Stimulated activated naive CD8-positive, alpha-beta T cell treated with anti-CD3 and anti-CD28 coated beads, Interleukin-15, amount 100 ng/mL, for 72 hours (primary cell): ENCODE measurements at regions not wholly inside any gene's neighbourhood (a gene's known extent, or its start where the extent isn't known, plus 50 kb on each side); places are given as distances from the start of the nearest gene placed in this dataset.

Experiments
- ATAC-seq: fragments of 150-1000 bp; cut with Tn5 transposase; 2 replicates; pipeline ENCODE4 v1.10.0; 2021; ENCODE audit warnings: mild to moderate bottlenecking, moderate library complexity
- DNase-seq, 2 donors: peaks; one replicate each; pipeline ENCODE4 v3.0.0; 2021 to 2022
- H3K27ac Mint-ChIP-seq, 2 donors: one replicate each; pipeline ENCODE4 v1.8.0; 2022; ENCODE audit warnings: mild to moderate bottlenecking in 2 of 2, mixed read lengths in 2 of 2, moderate library complexity in 2 of 2
- H3K27me3 Mint-ChIP-seq: one replicate; pipeline ENCODE4 v1.8.0; 2022; ENCODE audit warnings: mixed read lengths
- H3K4me1 Mint-ChIP-seq: one replicate; pipeline ENCODE4 v1.8.0; 2022; ENCODE audit warnings: mild to moderate bottlenecking, mixed read lengths
- H3K4me3 Mint-ChIP-seq, 2 donors: one replicate each; pipeline ENCODE4 v1.8.0; 2022; ENCODE audit warnings: mild to moderate bottlenecking in 2 of 2, mixed read lengths in 2 of 2, moderate library complexity in 1 of 2
- H3K9me3 Mint-ChIP-seq, 2 donors: one replicate each; pipeline ENCODE4 v1.8.0; 2022; ENCODE audit warnings: mixed read lengths in 2 of 2

GRCh38 chr12:67829896-67830295, 159.4 kb upstream of the IFNG-AS1 start:
- Mint-ChIP-seq H3K4me3 (no peak overlapping the region), H3K27ac (no peak overlapping the region), H3K9me3 (peaks cover 13 to 24% of the 10 kb centered on the region in 2 donors), H3K27me3 (no peaks in the 10 kb centered on the region), H3K4me1 (peaks cover 10% of the 10 kb centered on the region)
- ATAC-seq (no peak), DNase-seq (no peak)

- peaks cover 21 to 25% of the 10 kb centered on the region in 2 donors for H3K9me3 Mint-ChIP-seq
- ATAC-seq (no peak), DNase-seq (no peak)
Measured at GRCh38 chr12:67832155-67832554, 157.1 kb upstream of the IFNG-AS1 start.

GRCh38 chr12:67833602-67834001, 155.6 kb upstream of the IFNG-AS1 start:
- Mint-ChIP-seq H3K9me3 (peaks cover 24% of the 10 kb centered on the region in 2 donors), H3K27ac (no peak overlapping the region), H3K4me1 (no peaks in the 10 kb centered on the region), H3K27me3 (no peaks in the 10 kb centered on the region), H3K4me3 (no peak overlapping the region)
- no peak for ATAC-seq
- no peak for DNase-seq

More at GRCh38 chr12:67832155-67832554, 157.1 kb upstream of the IFNG-AS1 start:
- Mint-ChIP-seq H3K4me3 (no peak overlapping the region), H3K27me3 (no peaks in the 10 kb centered on the region), H3K4me1 (peaks cover 10% of the 10 kb centered on the region), H3K27ac (no peak overlapping the region)

GRCh38 chr12:67837876-67838275, 151.4 kb upstream of the IFNG-AS1 start:
- DNase-seq (no peak), ATAC-seq (no peak)
- Mint-ChIP-seq H3K4me3 (no peak overlapping the region), H3K27ac (no peak overlapping the region), H3K9me3 (peaks cover 31 to 33% of the 10 kb centered on the region in 2 donors), H3K4me1 (no peaks in the 10 kb centered on the region), H3K27me3 (no peaks in the 10 kb centered on the region)

DNA sequence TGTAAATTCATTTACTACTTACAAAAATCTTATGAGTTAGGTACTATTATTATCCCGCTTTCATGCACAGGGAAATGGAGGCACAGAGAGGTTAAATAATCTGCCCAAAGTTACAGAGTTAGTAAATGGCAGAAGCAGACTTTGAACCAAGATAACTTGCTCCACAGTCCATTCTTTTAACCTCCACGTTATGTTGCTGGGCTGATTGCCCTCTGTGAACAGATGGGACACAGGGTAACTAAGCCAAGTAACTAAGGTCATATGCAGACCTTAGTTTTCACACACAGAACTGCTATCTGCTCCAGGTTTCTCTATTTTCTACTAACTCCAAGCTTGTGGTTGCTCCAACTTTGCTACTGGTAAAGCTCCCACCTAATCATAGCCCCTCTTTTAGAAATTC, 147.1 kb upstream of the IFNG-AS1 start:
- DNase-seq (no peak), ATAC-seq (no peak)
- Mint-ChIP-seq H3K4me1 (no peaks in the 10 kb centered on the region), H3K4me3 (no peak overlapping the region), H3K9me3 (peaks cover 23 to 32% of the 10 kb centered on the region in 2 donors), H3K27me3 (no peaks in the 10 kb centered on the region), H3K27ac (no peak overlapping the region)

DNA sequence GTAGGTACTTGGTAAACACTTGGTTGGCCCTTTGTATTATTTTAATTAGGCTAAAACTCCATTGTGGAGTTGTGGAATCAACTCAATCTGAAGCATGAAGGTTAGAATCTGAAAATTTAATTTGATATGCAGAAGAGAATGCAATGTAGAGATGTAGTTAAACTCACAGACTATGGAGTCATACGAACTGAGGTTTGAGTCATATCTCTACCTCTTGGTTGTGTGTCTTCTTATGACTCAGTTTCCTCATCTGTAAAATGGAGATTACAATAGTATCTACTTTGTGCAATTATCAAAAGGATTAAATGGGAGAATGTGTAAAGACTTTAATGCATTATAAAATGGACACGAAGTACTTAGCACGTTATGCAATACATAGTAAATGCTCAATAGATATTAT, 146.0 kb upstream of the IFNG-AS1 start:
- Mint-ChIP-seq H3K9me3 (peaks cover 15 to 24% of the 10 kb centered on the region in 2 donors), H3K27me3 (no peaks in the 10 kb centered on the region), H3K4me1 (no peaks in the 10 kb centered on the region), H3K27ac (no peak overlapping the region), H3K4me3 (no peak overlapping the region)
- no peak for ATAC-seq
- DNase-seq, result no peak

DNA sequence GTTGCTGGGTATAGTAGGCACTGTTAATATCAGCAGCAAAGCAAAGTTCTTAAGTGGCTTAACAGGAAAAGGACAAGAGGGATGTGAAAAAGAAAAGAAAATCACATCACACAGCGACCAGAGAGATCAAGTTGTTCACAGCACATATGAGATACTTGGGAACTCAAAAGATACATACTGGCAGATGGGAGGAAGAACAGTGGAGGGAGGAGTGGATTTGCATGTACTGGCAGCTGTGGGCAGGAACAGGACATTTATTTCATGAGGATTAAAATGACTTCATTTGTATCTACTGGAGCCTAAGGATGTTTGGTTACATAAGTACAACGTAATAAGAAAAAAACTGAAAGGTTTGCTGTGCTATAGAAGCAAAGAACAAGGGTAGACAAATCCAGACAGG, 136.5 kb upstream of the IFNG-AS1 start:
- Mint-ChIP-seq H3K4me1 (no peaks in the 10 kb centered on the region), H3K9me3 (no peaks in the 10 kb centered on the region), H3K27ac (peak overlapping the region in 1 of 2 donors; percentile 35), H3K27me3 (no peaks in the 10 kb centered on the region), H3K4me3 (no peak overlapping the region)
- DNase-seq, result no peak
- no peak for ATAC-seq

GRCh38 chr12:67853204-67853603, 136.0 kb upstream of the IFNG-AS1 start:
- H3K4me1 Mint-ChIP-seq, result no peaks in the 10 kb centered on the region
- H3K27ac Mint-ChIP-seq, result no peak overlapping the region
- ATAC-seq (no peak), DNase-seq (no peak)
- no peaks in the 10 kb centered on the region for H3K27me3 Mint-ChIP-seq
- H3K9me3 Mint-ChIP-seq, result no peaks in the 10 kb centered on the region
- H3K4me3 Mint-ChIP-seq, result no peak overlapping the region

- Mint-ChIP-seq H3K27ac (no peak overlapping the region), H3K4me3 (no peak overlapping the region), H3K4me1 (no peaks in the 10 kb centered on the region), H3K9me3 (no peaks in the 10 kb centered on the region), H3K27me3 (no peaks in the 10 kb centered on the region)
- DNase-seq, result no peak
- ATAC-seq, result no peak
Measured at GRCh38 chr12:67854351-67854750, 134.9 kb upstream of the IFNG-AS1 start.

DNA sequence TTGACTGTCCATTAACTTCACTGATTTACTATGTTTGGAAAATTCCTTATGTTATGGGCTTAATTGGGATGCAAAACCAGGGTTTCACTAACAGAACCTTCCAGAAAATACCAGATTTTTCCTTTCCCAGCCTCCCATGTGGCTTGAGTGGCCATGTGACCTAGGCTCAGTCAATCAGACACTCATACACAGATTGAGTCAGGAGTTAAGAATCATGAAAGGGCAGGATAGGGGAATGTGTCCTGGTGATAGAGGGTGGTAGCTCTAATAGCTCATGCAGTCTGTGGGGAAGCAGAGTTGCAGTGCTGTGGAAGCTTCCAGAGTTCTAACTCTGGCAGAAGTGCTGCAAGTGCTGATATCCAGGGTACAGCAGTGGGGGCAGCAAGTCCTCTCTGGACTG, 134.1 kb upstream of the IFNG-AS1 start:
- no peak overlapping the region for H3K4me3 Mint-ChIP-seq
- DNase-seq (no peak), ATAC-seq (no peak)
- H3K27me3 Mint-ChIP-seq, result no peaks in the 10 kb centered on the region
- H3K4me1 Mint-ChIP-seq, result no peaks in the 10 kb centered on the region
- H3K9me3 Mint-ChIP-seq, result no peaks in the 10 kb centered on the region
- H3K27ac Mint-ChIP-seq, result no peak overlapping the region

- Mint-ChIP-seq H3K27ac (no peak overlapping the region), H3K4me1 (no peaks in the 10 kb centered on the region), H3K4me3 (no peak overlapping the region), H3K27me3 (no peaks in the 10 kb centered on the region), H3K9me3 (peaks cover 18 to 19% of the 10 kb centered on the region in 2 donors)
- DNase-seq (no peak), ATAC-seq (no peak)
Measured at GRCh38 chr12:67871231-67871630, 118.0 kb upstream of the IFNG-AS1 start.

DNA sequence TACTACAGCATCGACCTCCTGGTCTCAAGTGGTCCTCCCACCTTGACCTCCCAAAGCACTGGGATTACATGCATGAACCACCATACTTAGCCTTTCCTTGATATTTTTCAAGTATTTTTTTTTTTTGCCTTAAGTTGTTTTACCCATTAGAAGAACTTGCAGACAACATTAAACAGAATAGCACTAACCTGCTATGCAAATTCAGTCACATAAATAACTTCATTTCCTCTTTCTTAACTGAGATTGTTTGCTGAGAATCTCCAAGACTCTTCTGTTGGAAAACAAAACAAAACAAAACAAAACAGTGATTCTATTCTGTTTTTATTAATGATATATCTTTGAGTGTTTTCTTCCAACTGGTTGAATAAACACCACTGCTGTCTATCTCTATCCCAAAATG, 115.9 kb upstream of the IFNG-AS1 start:
- no peak overlapping the region for H3K27ac Mint-ChIP-seq
- H3K27me3 Mint-ChIP-seq, result no peaks in the 10 kb centered on the region
- ATAC-seq (no peak), DNase-seq (no peak)
- H3K4me1 Mint-ChIP-seq, result no peaks in the 10 kb centered on the region
- no peak overlapping the region for H3K4me3 Mint-ChIP-seq
- peaks cover 12 to 18% of the 10 kb centered on the region in 2 donors for H3K9me3 Mint-ChIP-seq

- Mint-ChIP-seq H3K4me1 (peaks cover under 1% of the 10 kb centered on the region), H3K27me3 (no peaks in the 10 kb centered on the region), H3K4me3 (no peak overlapping the region), H3K9me3 (peaks cover 9 to 13% of the 10 kb centered on the region in 2 donors), H3K27ac (no peak overlapping the region)
- DNase-seq (no peak), ATAC-seq (no peak)
Measured at GRCh38 chr12:67876305-67876915, 112.8 kb upstream of the IFNG-AS1 start.

- peaks cover 9 to 13% of the 10 kb centered on the region in 2 donors for H3K9me3 Mint-ChIP-seq
- no peak for ATAC-seq
- H3K27me3 Mint-ChIP-seq, result no peaks in the 10 kb centered on the region
- peaks cover 13% of the 10 kb centered on the region for H3K4me1 Mint-ChIP-seq
- DNase-seq, result no peak
- no peak overlapping the region for H3K4me3 Mint-ChIP-seq
- H3K27ac Mint-ChIP-seq, result no peak overlapping the region
Measured at GRCh38 chr12:67877727-67878126, 111.5 kb upstream of the IFNG-AS1 start.

DNA sequence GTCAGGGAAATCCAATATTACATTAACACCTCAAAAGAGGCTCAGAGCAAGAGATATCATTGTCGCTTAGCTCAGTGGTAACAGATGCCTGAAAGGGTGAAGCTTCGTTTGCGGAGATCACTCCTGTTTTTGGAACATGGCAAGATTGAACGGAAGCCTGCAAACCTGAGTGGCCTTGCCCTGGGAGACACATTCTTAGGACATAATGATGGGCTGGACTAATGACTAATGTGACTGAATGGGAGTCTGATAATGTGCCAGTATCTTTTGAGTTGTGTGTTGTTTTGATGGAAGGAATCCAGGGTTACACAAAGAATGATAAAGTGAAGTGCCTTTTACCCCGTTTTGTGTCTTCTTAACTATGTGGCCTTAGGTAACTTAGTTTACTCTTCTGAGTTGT, 109.3 kb upstream of the IFNG-AS1 start:
- H3K9me3 Mint-ChIP-seq, result peaks cover 6 to 13% of the 10 kb centered on the region in 2 donors
- peaks cover 13% of the 10 kb centered on the region for H3K4me1 Mint-ChIP-seq
- ATAC-seq, result no peak
- no peak for DNase-seq
- no peaks in the 10 kb centered on the region for H3K27me3 Mint-ChIP-seq
- H3K4me3 Mint-ChIP-seq, result no peak overlapping the region
- H3K27ac Mint-ChIP-seq, result no peak overlapping the region

- DNase-seq, result no peak
- peaks cover 13% of the 10 kb centered on the region for H3K4me1 Mint-ChIP-seq
- ATAC-seq, result no peak
- H3K9me3 Mint-ChIP-seq, result peaks cover under 1 to 6% of the 10 kb centered on the region in 2 donors
- H3K4me3 Mint-ChIP-seq, result no peak overlapping the region
- no peak overlapping the region for H3K27ac Mint-ChIP-seq
- no peaks in the 10 kb centered on the region for H3K27me3 Mint-ChIP-seq
Measured at GRCh38 chr12:67881565-67881964, 107.7 kb upstream of the IFNG-AS1 start.

DNA sequence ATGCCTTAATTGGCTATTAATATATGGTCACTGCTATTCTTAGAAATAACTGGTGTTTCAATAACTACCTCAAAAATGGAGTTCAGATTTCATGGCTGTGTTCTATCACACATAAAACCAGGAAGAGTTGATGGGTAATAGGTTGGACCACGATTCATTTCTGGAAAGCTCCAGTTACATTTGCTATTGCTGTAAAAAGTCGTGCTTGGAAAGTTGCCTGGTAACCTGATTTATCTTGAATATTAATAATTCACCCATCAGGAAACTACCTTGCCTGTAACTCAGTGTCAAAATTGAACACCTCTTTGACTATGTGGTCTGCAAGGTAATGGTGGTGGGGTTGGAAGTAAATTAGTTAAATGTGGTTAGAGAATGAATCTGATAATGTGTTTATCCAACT, 104.7 kb upstream of the IFNG-AS1 start:
- Mint-ChIP-seq H3K27ac (no peak overlapping the region), H3K4me1 (peaks cover 13% of the 10 kb centered on the region), H3K4me3 (no peak overlapping the region), H3K27me3 (peaks cover 7% of the 10 kb centered on the region), H3K9me3 (peaks cover 0 to 7% of the 10 kb centered on the region in 2 donors)
- ATAC-seq (no peak), DNase-seq (no peak)
